ENCODE measurements at regions not wholly inside any gene's neighbourhood (a gene's known extent, or its start where the extent isn't known, plus 50 kb on each side); places are given as distances from the start of the nearest gene placed in this dataset.
"Not testable (repeated sequence)": the region's sequence is repeated elsewhere in the genome, so short reads cannot be mapped to it uniquely, and the experiment has no call there.

GRCh38 chr16:18118684-18119083, 217.9 kb downstream of the NPIPA8 start:
- TF ChIP-seq ETS1 (CRISPR knock-in tag; IDR thresholded peaks at IDR 0.05); ETV6 (CRISPR knock-in tag; conservative IDR thresholded peaks at IDR 0.05); POLR2AphosphoS5 (IDR thresholded peaks at IDR 0.05; ENCODE audit: low read depth, low read length); MLX (CRISPR knock-in tag; IDR thresholded peaks at IDR 0.05); TBP (CRISPR knock-in tag; IDR thresholded peaks at IDR 0.05); ZNF530 (CRISPR knock-in tag; IDR thresholded peaks at IDR 0.05; ENCODE audit: low read depth); GMEB1 (CRISPR knock-in tag; IDR thresholded peaks at IDR 0.05; ENCODE audit: borderline replicate concordance); ZBTB2 (CRISPR knock-in tag; IDR thresholded peaks at IDR 0.05; ENCODE audit: low read depth); KAT7 (CRISPR knock-in tag; IDR thresholded peaks at IDR 0.05; ENCODE audit: borderline replicate concordance); PTBP1 (IDR thresholded peaks at IDR 0.05; ENCODE audit: low read depth, low read length, poor library complexity, severe bottlenecking); ELF1 (CRISPR knock-in tag; IDR thresholded peaks at IDR 0.05); ADNP (CRISPR knock-in tag; IDR thresholded peaks at IDR 0.05): not testable (repeated sequence)
- TF ChIP-seq, protein P1, sequence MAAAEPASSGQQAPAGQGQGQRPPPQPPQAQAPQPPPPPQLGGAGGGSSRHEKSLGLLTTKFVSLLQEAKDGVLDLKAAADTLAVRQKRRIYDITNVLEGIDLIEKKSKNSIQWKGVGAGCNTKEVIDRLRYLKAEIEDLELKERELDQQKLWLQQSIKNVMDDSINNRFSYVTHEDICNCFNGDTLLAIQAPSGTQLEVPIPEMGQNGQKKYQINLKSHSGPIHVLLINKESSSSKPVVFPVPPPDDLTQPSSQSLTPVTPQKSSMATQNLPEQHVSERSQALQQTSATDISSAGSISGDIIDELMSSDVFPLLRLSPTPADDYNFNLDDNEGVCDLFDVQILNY (CRISPR knock-in tag; conservative IDR thresholded peaks at IDR 0.05), result not testable (repeated sequence)
- TF ChIP-seq, protein P2, sequence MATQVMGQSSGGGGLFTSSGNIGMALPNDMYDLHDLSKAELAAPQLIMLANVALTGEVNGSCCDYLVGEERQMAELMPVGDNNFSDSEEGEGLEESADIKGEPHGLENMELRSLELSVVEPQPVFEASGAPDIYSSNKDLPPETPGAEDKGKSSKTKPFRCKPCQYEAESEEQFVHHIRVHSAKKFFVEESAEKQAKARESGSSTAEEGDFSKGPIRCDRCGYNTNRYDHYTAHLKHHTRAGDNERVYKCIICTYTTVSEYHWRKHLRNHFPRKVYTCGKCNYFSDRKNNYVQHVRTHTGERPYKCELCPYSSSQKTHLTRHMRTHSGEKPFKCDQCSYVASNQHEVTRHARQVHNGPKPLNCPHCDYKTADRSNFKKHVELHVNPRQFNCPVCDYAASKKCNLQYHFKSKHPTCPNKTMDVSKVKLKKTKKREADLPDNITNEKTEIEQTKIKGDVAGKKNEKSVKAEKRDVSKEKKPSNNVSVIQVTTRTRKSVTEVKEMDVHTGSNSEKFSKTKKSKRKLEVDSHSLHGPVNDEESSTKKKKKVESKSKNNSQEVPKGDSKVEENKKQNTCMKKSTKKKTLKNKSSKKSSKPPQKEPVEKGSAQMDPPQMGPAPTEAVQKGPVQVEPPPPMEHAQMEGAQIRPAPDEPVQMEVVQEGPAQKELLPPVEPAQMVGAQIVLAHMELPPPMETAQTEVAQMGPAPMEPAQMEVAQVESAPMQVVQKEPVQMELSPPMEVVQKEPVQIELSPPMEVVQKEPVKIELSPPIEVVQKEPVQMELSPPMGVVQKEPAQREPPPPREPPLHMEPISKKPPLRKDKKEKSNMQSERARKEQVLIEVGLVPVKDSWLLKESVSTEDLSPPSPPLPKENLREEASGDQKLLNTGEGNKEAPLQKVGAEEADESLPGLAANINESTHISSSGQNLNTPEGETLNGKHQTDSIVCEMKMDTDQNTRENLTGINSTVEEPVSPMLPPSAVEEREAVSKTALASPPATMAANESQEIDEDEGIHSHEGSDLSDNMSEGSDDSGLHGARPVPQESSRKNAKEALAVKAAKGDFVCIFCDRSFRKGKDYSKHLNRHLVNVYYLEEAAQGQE (IDR thresholded peaks at IDR 0.05; ENCODE audit: borderline replicate concordance in 1 of 2, low read depth in 1 of 2, low read length in 2 of 2), result not testable (repeated sequence)

All from HepG2 (cell line).